GM18861 (cell line): ENCODE measurements at regions not wholly inside any gene's neighbourhood (a gene's known extent, or its start where the extent isn't known, plus 50 kb on each side); places are given as distances from the start of the nearest gene placed in this dataset.
"Not testable (repeated sequence)": the region's sequence is repeated elsewhere in the genome, so short reads cannot be mapped to it uniquely, and the experiment has no call there.

ENCODE experiments used
- ATAC-seq: cut with Tn5 transposase; IDR thresholded peaks from one replicate; pipeline ENCODE4 v1.9.1; 2021; ENCODE audit not compliant: unreplicated experiment

DNA sequence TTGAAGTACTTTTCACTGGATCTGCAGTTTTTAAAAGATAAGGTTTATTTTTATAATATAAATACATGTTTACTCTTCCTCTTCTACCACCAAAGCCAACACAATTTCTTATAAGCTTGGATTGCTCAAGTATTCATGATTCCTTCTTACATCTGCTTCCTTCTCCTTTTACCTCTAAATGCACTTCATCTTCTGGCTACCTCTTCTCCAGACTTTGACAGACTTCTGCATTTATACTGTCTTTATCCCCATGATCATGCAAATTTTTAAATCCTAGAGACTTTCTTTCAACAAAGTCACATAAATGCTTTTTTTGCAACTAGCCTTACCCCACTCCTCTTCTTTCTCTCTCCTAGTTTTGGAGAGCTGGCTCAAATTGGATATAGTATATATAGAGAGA, 142.9 kb downstream of the TFAP2B start:
- no peak for ATAC-seq

DNA sequence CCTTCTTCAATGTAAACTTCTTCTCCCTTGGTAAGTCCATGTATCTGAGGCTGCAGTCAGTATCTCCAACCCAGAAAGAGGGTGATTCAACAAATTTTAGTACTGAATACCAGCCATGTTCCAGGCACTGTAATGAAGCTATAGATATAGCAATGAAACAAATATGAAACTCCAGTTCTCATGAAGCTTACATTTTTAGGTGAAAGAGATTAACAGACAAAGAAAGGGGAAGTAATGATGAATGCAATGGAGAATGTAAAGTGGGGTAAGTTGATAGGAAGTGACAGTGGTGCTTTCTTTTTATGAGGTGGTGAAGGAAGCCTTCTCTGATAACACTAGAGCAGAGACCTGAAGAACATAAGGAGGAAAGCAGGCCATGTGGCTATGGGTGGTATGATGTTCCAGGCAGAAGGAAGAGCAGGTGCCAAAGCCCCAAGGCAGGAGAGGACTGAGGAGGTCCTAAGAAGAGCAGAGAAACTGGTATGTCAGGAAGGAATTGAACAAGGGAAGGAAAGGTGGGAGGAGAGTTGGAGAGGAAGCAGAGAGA, 143.6 kb downstream of the TFAP2B start:
- ATAC-seq: no peak

DNA sequence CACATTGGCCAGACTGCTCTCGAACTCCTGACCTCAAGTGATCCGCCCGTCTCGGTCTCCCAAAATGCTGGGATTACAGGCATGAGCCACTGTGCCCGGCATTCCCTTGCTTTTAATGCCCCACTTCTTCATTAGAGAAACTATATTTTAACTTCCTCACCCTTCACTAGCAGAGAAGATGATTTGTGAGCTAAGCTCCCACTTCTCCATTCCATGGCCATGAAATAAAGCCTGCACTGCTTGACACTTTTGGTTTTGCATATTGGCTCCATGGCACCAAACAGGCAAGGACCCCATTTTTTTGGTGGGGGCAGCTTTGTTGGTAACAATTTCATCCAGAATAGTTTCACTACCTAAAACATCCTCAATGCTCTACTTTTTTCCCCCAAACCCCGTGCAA, 145.3 kb downstream of the TFAP2B start:
- ATAC-seq: no peak

DNA sequence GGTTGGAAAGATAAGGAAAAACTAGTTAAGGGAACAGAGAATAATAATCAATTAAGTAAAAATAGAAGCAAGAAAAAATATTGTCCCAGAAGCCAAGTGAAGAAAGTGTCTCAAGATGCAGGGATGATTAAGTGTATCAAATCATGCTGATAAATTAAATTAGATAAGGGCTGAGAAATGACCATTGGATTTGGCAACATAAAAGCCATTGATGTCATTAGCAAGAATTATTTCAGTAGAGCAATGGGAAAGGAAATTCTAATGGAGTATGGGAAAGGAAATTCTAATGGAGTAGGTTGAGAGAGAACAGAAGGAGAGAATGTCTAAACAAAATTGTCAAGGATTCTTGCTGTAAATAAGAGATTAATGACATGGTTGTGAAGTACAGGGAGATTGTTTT, 146.8 kb downstream of the TFAP2B start:
- ATAC-seq: no peak

DNA sequence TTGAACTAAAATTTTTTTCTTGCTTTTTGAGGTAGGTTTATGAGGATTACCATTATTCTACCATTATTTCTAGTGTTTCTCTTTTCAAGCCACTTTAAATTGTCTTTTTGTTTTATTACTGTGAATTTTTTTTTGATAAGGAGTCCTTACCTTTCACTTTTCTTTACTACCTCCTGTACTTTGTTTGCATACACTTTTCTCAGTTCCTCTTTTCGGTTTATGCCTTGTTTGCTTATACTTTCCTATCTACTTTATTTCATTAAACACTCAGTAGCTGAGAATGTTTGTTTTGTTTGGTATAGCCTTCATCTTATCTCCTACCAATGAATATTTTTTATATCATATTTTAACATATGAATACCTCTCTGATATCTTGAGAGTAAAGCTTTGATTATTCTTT, 147.9 kb downstream of the TFAP2B start:
- ATAC-seq: peak; percentile 88

DNA sequence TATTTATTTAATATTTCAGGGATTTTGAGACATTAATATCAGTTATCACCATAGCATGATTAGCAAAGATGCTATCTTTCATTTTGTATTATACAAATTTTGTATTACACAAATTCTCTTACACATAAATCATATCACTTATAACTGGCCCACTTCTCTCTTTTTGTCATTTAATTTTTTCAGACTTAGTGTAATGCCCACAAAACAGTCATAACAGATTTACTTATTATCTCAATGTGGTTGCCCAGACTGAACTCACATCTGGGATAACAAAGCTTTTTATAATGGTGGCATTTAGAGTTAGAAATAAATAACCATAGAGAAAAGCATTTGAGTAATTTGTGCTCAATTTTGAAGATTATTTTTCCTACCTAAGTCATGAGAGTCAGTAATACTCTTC, 148.3 kb downstream of the TFAP2B start:
- ATAC-seq: peak; percentile 59

DNA sequence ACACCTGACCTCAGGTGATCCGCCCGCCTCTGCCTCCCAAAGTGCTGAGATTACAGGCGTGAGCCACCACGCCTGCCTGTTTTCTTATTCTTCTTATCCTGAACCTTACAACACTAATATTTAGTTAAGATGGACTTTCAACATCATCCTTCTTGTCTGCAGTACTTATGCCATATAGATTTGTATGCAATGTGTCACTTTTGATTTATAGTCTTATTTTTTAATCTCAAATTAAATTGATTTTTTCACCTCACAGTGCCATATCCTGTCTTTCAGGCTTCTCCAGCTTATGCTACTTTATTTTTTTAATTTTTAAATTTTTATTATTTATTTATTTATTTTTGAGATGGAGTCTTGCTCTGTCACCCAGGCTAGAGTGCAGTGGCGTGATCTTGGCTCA, 149.6 kb downstream of the TFAP2B start:
- not testable (repeated sequence) for ATAC-seq

DNA sequence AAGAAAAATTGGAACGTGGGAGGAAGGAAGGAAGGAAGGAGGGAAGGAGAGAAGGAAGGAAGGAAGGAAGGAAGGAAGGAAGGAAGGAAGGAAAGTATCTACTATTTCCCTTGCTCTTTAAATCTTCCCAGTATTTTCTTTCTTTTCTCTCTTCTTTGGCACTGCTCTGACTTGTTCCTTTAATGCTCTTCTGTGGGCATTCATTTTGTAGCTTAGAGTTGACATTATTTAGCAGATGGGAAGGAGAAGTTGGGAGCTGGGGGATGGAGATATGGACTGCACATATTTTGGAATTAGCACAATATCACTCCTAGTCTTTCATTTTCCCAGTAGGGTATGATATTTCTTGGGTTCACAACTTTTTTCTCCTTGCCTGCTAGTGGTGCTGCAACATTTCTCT, 152.2 kb downstream of the TFAP2B start:
- no peak for ATAC-seq

DNA sequence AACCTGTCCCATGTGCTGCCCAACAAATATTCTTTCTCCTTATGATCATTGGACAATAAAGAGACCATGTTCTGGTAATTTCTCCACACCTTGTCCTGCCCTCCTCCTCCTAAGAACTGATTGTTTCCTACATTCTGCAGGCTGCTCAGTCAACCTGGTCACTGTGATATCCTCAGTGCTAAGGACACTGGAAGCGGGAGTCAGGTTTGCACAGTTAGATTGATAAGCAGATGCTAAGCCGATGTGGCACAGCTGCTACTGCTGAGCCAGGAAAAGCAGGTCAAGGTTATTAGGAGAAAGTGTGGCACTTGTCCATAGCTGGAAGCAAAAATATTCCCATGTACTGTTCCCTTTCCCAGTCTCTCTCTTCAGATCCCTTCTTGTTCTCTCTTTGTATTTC, 154.8 kb downstream of the TFAP2B start:
- no peak for ATAC-seq

DNA sequence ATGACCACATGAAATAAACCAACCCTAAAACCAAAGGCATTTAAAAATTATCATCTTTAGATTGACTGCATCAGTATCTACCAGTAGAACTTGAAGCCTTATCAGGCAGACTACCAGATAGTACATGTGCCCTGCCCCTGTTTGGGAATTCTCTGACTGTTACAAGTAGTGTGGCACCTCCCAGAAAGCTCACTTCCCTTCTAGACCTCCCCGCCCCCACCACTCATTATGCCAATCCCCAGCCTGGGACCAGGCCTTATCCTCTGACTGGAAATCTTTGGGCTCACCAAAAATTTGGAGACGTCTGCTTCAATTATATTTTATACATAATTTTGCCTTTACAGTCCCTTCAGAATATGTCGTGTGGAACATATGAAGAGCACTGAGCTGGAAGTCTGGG, 155.6 kb downstream of the TFAP2B start:
- no peak for ATAC-seq

DNA sequence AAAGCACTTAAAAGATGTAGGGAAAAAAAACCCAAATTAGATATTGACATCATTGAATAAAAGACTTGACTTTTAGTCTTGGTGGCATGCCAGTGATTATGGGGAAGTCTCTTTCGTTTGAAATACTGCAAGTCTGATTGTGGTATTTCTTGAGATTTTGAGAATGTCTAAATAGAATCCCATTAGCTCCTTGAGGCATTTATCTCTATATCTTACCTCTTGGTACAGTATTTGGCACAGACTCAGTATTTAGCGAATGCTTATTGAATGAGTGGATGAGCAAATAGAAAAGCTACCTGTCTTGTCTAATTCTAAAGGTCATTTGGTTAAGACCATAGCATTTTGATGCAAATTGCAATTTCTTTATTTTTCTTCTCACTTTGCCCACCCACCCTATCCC, 156.5 kb downstream of the TFAP2B start:
- ATAC-seq: no peak

DNA sequence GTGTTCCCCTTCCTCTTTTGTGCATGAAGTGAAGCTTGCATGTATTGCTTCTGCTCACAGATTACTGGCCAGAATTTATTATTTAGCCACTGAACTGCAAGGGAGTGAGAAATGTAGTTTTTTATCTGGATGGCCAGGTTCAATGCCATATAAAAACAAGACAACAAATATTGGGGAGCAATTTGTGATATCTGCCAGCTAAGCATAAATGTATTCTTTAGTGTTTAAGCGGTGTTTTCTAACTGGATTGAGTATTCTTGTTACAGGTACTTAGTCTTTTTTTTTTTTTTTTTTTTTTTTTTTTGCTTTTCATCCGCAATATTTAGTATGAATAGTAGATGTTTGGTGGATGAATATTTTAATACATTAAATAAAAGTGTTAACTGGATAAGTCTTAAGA, 158.2 kb downstream of the TFAP2B start:
- ATAC-seq: no peak

DNA sequence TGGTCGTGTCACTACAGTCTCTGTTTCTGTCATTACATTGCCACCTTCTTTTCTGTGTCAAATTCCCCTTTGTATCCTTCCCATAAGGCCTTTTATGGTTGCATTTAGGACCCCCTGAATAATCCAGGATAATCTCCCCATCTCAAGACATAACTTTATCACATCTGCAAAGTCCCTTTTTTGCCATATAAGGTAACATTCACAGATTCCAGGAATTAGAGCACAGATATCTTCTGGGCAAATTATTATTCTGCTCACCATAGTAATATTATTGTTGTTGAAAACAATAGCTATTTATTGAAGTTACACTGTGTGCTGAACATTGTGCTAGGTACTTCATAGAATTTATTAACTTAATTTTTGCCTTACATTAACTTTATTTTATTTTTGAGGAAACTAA, 159.1 kb downstream of the TFAP2B start:
- ATAC-seq: no peak

DNA sequence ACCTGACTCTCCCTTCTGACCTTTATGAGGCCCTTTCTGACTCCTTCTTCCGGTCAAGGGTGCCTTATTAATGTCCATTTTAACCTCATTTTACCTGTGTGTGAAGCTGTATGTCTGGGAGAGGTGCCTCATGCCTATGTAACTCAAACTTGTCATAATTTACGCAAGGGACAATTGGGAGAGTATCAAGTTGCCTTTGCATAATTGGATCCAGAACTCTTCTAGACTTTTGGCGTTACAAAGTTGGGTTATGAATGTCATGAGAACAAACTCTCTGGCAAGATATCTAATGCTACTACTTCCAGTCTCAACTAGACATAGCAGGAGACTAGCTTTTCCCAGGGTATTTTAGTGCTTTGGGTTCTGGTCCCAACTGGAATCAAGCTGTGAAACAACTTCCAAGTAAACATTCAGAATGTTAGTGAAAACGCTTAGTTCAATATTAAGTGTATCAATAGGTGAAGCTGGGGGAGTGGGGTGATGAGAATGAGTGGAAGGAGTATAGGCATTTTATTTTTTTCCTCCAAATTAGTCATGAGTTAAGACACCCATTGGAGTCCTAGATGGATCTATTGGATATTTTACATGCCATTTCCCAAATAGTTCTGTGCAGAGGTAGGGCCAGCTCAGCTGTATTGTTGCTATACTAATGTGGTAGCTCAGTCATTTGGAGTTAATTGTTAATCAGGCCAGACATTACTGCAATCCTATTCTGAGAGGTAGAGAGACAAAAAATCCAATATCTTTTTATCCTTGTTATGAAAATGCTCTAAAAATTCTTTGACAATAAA, 159.9 kb downstream of the TFAP2B start:
- ATAC-seq: no peak

DNA sequence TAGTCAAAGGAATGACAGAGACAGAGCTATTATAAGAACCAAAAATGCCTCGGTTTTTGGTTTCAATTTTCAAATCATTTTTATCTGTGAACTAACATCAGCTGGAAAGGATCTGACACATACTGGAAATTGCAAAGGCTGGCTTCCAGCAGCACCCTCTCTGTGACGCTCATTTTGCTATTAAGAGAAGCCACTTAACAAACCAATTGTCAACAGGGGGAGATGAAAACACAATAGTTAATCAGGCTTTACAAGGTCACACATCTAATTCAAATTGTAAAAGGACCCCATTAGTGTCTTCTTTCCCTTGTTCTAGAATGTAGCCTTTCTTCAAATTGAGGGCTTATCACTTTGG, 160.5 kb downstream of the TFAP2B start:
- no peak for ATAC-seq

DNA sequence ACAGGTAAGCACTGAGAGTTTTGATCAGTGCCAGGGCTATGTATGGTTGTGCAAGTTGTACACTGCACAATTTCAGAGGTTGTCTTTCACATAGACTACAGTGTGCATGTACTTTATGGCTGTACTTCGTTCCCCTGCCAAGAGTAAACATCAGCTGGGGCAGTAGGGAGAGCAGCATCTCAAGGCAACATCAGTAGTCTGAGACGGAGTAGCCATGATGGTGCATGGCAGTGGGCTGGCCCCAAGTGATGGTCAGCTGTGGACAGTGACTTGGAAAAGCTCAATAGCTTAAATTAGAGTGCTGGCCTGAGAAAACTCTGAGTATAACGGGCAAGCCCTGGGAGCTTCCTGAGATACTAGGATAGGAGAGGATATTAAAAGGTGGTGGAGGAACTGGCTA, 165.5 kb downstream of the TFAP2B start:
- no peak for ATAC-seq

DNA sequence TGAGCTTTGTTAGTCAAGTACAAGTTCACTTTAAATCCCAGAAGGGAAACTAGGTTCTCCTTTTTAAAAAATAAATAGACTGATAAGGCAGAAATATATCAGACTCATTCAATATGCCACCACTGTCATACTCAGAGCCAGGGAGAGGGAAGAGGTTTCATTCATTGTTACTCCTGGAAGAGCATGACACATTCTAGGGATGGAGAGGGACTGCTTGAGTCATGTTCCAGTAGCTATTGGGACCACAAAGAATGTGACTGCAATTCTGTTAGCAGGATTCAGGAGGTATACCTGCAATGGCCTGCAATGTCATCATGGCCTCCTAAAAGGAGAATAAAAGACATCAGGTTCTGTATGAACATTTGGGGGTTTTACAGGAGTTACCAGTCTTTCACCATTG, 167.6 kb downstream of the TFAP2B start:
- no peak for ATAC-seq

DNA sequence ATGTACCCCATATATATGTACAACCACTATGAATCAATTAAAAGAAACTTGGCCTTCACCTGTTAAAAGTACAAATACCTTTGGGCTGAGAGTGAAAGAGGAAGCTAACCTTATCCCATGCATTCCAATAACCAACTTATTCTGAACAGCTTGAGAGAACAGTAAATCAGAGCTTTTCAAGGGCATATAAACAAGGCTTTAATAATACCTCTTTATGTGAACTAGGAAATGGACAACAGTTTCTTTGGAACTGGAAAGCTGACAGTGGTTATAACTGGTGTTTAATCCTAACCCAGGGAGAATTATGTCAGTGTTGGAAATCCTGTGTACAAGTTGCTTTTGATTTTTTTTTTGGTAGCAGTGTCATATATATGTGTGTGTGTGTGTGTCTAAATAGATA, 170.5 kb downstream of the TFAP2B start:
- no peak for ATAC-seq

DNA sequence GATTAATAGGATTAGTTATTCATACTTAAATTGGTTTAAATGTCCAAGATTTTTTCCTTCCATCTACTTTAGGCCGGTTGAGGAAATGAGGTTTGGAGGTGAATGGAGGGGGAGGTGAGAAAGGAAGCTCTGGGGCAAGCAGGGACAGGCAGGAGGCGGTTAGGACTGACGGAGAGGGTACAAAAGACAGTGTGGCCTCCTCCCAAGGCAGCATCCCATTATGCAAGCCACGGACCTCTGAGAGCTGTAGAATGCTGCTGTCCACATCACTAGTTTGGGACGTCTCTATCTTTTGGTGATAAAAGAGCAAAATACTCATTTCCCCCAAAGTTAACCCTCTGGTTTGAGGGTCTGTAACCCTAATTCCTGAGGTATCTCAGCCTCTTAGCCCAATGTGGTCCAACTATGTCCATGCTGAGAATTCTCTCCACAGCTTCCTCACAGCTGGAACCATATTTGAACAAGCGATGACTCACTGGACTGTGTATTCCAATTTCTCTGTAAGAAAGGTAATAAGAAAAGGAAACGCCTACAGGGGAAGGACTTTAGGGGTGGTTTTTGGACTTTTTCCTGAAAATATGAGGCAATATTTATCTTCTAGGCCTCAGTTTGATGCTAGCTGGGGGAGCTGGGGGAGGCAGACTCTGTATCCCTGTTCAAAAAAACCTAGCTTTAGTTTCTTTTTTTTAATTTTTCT, 172.2 kb downstream of the TFAP2B start:
- no peak for ATAC-seq

DNA sequence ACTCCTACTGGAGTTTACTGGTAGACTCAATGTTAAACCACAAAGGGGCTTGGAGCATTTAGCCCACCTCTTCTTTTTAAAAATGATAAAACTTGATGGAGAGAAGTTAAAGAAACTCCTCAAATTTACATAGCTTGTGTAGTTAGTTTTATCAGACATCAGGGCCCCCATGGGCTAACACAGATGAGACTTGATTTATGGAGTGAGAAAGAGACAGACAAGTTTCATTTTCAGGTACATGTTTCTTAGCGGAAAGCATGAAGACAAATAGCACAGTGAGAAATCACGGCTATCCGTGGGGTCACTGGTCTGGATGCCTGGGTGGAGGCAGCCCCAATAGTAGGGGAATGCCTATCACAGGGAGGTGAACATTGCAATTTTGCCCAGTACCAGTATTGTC, 173.6 kb downstream of the TFAP2B start:
- ATAC-seq: no peak

DNA sequence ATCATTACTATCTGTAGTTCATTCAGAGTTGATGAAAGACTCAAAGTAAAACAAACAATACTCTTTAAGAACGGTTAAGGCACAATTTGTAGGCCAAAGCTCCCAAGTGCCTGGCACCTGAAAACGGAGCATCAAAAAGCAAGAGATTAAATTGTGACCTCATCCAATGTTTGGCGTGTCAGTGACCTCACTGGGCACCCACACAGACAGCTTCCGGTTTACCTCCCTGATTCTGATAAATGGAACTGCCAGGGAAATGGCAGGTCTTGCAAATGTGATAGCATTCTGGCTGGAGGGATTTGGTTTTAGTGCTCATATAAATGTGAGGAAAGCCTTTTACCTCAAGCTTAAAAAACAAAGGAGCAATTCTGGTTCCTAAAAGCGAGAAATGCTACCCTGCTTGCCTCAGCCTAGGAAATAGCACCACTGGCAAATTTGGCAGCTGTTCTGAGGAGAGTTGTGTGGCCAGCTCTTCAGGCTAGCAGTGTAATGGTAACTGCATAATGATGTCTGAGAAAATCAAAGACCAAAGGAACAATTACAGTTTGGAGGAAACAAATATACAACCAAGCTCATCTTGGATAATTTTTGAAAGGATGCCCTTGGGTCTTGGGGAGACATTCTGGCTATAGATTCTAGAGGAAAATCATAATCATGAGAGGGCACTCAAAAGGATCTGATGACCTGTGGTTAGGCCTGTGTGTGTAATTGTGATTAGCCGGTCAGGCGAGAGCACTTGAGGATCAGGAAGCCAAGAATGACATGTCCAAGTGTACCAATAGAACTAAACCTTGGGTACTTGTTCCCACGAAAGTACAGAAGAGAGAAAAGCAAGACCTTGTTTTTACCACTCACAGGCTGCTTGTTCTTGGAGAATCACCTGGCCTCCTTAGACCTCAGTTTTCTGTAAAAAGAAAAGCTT, 174.3 kb downstream of the TFAP2B start:
- ATAC-seq: no peak
